ENCODE measurements at regions not wholly inside any gene's neighbourhood (a gene's known extent, or its start where the extent isn't known, plus 50 kb on each side); places are given as distances from the start of the nearest gene placed in this dataset.
"Not testable (repeated sequence)": the region's sequence is repeated elsewhere in the genome, so short reads cannot be mapped to it uniquely, and the experiment has no call there.

DNA sequence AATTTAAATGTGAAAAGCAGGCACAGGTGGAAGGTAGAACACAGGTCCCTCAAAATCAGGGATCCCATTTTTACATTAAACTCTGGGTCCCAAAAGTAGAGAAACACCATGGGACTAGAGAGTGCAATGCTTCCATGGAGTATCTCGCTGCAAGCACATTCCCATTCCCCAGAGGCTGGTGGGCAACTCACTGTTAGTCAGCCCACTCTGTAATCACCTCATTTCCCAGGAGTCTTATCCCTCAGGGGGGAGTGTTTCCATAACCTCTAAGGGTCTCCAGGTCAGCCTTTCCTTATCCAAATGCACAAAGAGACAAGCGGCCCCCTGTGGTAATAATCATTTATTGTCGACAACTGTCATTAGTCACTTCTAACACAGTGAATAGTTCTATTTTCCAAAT lies 490.1 kb upstream of the LRRC7 start:
- no peak for DNase-seq (ENCODE audit: low spot score)

DNA sequence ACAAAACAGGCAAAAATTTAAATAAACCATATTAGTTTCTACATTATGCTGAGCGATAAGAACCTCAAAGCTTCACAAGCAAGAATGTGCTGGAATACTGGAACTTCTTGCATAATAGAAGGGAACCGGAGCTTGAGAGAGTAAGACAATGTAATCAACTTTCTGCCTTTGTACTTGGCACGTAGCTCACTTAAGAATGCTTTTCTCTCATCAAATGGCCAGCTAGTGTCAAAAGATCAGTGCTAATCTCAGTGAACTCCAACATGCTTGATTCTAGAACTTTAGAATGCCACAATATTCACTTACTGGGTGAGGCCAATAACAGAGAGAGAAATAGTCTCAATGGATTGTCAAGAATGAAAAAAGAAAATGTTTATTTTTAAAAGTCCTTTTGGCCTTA lies 486.1 kb upstream of the LRRC7 start:
- DNase-seq (ENCODE audit: low spot score) = no peak

DNA sequence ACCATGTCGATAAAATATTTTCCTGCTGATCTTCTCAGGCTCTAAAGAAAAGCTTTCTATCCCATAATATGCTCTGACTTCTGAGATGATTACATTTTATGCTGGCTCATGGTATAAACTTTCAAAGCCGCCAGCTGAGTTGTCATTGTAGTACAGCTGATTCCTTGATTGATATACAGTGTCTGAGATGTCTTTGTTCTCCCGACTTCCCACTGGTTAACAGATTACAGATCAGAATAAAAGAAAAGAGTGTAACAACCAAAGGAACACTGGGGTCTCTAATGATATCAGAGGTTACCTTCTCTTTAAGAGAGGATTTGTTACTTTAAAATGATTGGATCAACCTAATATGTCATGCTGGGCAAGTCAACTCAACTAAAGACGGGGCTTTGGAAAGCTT lies 485.4 kb upstream of the LRRC7 start:
- DNase-seq (ENCODE audit: low spot score) = no peak

DNA sequence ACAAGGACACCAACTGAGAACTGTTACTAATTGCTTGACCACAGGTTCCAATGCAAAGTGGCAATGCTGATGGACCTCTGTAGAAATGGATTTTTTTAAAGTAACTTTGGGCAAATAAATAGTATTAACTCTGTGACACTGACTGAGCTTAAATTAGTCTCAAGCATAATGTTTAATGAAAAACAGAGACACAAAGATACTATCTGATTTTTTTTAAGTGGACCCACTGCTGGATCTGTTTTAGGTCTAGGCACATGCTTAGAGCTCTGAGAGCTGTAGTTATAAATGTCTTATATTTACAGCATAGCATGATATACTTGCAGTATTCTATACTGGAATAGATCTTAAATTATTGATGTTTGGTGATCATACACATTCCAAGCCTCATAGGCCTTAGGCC lies 481.6 kb upstream of the LRRC7 start:
- DNase-seq (ENCODE audit: low spot score) = no peak

DNA sequence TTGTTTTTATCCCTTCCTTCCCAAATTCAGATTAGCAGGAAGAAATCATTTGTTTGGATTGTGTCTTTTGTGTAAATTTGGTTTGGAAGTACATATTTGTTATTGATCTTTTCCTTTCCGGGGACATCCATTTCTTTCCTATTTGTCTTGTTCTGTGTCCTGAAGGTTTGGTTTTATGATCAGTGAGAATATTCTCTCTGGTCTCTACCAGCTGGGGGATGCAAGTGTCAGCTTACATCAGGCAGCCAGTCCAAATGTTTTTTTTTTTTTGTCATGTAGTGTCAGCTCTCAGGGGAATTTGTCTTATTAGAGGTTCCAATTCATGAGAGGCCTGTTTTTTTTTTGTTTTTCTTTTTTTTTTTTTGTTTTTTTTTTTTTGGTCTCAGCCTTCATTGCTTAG lies 479.2 kb upstream of the LRRC7 start:
- DNase-seq (ENCODE audit: low spot score) = no peak

DNA sequence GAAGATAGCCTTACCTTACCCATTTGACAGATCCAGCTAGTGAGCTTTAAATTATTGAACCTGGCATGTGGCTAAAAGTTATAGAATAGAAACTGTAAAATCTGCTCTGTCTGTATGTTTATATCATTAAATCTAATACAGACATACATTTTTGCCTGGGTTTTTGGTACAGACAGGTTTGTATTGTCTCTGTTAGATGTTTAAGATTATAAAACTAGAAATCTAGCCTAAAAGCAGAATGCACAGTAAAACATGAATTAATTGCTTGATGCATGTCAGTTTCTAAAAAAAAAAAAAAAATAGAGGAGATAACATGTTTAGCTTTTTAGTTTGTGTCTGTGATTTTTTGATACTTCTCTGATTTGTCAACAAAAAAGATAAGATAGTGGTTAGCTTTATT lies 477.6 kb upstream of the LRRC7 start:
- DNase-seq (ENCODE audit: low spot score) = no peak

DNA sequence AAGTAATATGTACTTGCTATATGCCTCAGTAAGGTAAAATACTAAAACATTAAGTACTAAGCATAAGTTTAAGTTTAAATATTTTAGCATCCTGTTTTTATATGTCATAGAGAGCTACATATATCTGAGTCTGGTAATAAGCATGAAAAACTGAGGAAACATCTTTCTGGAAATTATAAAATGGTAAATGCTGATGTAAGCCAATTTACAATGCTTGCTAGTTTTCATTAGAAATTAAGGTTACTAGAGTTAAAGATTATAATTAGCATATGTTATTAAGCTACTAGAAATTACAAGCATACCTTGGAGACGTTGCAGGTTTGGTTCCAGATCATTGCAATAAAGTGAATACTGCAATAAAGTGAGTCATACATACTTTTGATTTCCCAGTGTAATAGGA lies 477.0 kb upstream of the LRRC7 start:
- no peak for DNase-seq (ENCODE audit: low spot score)

DNA sequence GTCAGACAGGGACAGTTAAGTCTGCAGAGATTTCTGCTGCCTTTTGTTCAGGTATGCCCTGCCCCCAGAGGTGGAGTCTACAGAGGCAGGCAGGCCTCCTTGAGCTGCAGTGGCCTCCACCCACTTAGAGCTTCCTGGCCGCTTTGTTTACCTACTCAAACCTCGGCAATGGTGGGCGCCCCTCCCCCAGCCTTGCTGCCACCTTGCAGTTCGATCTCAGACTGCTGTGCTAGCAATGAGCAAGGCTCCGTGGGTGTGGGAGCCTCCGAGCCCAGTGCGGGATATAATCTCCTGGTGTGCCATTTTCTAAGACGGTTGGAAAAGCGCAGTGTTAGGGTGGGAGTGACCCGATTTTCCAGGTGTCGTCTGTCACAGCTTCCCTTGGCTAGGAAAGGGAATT lies 465.7 kb upstream of the LRRC7 start:
- not testable (repeated sequence) for DNase-seq (ENCODE audit: low spot score)

DNA sequence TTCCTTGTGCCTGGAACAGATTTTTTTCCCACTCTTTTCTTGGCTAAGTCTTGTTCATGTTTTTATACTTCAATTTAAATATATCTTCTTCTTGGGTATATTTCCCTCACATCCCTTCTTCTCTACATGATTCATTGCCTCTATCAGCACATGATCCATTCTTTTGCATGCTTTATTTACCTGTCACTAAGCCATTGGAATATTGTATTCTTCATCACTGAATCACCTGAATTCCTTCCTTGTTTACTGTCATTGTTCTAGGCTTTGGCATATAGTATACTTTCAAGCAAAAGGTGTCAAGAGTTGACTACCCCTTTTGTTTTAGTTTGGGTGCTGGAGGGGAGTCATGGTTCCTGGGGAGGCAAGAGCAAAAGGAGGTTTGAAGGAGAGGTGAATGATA lies 464.5 kb upstream of the LRRC7 start:
- no peak for DNase-seq (ENCODE audit: low spot score)

DNA sequence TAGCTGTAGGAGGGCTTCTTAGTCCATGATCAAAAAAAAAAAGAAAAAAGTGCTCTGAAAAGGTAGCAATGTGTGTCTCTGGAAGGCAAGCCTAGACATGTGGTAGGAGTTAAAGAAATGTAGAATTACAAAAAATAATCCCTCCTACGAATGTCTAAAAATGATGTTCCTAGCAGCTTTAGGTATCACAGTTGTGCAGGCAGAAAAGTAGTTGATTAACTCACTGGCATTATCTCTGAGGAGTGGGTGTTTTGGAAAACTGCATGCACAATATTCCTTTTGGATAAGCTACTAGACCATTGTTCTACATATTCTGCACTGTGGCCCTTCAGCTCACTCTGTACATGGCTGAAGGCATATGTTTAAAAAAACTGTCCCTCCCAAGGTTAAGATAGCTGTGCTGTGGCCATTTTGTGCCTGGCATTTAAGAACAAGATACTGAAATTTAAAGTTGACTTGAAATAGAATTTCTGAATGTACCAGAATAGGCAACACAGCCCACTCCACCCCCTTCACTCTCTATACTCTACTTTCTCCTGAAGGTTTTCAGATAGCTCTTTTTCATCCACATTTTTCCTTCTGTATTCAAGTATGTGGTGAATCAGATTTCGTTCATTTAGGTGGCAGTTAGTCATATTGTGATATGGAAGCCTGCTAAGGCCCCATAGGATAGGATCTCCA lies 463.9 kb upstream of the LRRC7 start:
- DNase-seq (ENCODE audit: low spot score) = no peak

DNA sequence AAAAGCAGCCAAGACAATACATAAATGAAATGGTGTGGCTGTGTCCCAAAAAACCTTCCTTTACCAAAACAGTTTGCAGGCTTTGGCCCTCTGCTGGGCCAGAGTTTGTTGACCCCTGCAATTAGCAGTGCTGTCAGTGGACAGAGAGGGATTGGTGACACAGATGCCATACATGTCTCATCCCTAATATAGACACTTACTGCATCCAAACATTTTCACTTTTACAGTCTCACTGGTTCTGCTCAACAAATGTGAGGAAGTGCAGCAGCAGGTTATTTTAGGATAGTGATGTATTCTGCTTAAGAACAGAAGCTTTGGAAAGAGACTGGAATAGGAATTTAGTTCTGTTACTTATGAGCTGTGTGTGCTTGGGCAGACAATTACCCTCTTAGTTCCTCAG lies 462.8 kb upstream of the LRRC7 start:
- no peak for DNase-seq (ENCODE audit: low spot score)

DNA sequence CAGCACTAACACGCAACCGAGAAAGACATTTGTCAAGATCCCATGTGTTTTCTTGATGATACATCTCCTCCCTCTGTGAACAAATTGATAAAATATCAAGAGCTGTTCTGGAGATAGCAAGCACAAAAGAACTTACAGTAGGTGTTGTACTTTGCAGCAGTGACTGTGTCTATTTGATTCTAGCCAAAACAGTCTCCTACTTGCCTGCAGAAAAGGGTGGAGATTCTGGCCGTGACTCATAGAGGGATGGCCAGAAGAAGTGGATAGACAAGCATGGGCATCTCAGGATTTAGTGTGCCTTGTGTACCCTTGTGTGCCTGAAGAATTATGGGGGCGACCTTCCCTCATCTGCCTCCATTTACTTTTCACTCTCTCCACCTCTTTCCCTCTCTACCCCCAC lies 458.4 kb upstream of the LRRC7 start:
- no peak for DNase-seq (ENCODE audit: low spot score)

DNA sequence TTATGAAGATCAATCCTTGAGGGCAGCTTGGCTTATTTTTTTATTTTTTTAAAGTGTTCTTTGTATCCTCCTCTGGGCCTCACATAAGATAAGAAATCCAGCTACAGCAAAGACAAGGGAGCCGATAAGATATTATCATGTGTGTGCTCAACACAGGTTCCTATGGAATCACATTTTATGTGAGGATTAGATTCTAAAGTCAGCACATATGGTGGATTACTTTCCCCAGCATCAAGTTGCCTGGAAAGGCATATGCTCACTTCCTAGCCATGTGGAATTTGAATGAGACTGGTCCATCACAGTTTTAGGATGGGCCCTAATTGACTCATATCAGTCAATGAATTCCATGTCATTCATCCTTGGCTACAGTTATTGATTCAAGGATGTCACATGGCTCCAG lies 456.9 kb upstream of the LRRC7 start:
- DNase-seq (ENCODE audit: low spot score) = no peak

DNA sequence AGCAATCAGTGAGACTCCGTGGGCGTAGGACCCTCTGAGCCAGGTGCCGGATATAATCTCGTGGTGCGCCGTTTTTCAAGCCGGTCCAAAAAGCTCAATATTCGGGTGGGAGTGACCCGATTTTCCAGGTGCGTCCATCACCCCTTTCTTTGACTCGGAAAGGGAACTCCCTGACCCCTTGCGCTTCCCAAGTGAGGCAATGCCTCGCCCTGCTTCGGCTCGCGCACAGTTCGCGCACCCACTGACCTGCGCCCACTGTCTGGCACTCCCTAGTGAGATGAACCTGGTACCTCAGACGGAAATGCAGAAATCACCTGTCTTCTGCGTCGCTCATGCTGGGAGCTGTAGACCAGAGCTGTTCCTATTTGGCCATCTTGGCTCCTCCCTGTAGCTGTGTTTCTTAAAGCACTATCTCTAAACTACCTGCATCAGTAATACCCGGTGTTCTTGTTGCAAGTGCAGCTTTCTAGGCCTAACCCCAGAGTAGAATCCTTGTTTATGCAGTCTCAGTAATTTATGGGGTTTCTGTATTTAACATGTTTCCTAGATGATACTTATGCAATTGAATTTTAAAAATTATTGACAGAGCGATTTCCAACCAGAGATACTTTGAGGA lies 447.5 kb upstream of the LRRC7 start:
- not testable (repeated sequence) for DNase-seq (ENCODE audit: low spot score)

DNA sequence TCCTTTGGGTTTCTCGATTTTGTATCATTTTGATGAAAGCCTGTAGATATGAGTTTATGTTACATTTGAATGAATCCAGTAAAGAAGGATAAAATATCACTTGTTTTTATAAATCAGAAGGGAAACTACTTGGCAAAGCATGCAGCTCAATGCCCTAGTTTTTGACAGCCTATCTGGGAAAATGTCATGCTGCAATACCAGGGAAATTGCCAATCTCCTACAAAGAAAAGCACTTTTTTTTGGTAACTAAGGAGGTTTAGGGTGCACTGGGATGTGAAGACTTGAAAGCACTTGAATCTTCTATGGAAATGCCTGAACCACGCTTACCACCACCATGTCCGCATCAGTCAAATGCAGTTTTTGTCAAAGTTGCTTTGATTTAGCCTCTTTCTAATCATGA lies 446.9 kb upstream of the LRRC7 start:
- no peak for DNase-seq (ENCODE audit: low spot score)

DNA sequence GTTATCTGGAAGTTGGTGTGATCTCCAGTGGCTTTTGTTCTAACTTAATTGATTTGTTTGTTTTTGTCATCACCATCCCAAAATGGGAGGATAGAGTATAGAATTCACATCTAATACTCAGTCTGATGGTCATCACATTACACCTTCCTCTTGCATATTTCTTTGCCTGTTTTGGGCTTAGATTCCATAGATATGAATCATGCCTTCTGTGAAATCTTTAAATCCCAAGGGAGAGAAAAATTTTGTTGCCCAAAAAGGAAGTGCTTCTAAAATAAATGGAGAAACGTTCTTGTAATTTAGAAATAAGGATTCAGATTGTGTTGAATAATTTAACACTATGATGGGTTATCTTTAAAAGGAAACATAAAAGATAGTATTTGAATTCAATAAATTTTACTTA lies 446.0 kb upstream of the LRRC7 start:
- DNase-seq (ENCODE audit: low spot score) = no peak

DNA sequence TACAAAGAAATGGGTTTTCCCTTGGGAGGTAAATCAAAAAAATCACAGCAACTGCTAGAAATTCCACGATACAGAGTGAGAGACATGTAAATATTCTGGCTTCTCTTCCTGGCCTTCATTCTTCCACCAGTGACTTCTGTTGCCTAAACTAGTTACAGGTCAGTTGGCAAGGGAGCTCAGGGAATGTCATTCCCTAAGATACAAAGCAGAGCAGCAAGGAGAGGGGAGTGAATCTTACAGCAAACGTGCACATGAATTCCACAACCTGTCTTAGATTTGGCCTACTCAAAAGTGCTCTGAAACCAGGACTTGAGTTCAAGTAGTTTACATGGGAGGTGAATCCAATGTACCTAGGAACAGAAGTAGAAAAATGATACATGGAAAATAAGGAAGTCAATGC lies 445.3 kb upstream of the LRRC7 start:
- DNase-seq (ENCODE audit: low spot score) = no peak

DNA sequence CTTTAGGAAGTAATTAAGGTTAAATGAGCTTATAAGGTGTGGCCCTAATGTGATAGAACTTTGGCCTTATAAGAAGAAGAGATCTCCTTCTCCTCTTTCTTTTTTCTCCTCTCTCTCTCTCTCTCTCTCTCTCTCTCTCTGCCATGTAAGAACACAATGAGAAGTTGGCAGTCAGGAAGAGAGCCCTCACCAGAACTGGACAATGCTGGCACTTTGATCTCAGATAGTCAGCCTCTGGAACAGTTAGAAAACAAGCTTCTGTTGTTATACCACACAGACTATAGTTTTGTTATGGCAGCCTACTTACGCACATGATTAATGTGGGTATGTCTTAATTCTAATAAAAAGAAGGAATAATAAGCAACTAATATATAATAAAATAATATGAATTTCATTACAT lies 444.2 kb upstream of the LRRC7 start:
- no peak for DNase-seq (ENCODE audit: low spot score)

DNA sequence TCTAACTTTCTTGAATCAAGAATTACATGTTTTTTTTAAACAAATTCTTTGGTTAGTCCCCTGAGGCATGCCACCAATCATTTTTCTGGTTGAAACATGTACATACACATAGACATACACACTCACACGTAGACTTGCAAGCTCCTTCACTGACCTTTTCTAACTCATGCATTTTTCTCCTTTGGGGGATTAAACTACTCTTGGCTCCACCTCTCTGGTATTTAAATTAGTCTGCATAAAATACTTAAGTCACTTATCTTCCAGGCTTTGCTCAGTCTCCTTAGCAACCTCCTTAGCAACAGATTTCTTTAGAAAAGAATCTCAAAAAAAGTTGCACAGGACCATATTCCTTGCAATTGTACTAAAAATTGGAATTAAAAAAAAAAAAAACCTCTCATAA lies 440.9 kb upstream of the LRRC7 start:
- DNase-seq (ENCODE audit: low spot score) = no peak

DNA sequence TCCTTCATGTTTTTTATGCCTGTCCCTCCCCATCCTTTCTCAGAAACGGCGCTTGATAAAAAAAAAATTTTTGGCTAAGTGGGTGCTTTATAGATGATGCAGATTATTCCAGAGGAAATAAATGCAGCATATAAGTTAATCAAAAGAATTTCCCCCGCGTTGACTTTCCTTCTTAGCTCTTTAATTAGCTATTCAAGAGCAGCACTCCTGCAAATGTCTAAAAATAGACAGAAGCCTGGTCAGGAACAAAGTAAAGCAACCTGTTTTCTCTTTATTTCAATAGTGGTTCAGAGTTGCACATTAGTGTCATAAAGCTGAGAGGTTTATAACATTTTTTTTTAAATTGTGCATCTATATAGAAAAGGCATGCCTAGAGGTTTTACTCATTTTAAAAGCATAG lies 439.5 kb upstream of the LRRC7 start:
- no peak for DNase-seq (ENCODE audit: low spot score)

DNA sequence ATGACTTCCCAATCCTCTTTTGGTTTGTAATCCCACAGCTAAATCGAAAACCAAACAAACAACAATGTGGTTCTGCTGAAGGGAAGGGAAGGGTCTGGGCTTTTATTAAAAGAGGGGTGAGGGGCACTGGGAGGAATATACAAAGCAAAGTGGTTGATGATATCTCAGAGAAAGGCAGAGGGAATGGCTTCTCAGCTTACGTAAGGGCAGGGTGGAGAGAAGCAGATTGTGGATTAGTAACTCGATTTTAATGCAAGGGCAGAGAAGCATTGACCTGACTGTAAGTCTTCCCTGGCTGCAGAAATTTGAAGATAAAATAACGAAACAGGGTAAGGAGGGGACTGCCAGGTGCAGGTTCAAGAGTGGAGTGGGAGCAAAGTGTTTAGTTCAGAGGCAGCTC lies 438.2 kb upstream of the LRRC7 start:
- no peak for DNase-seq (ENCODE audit: low spot score)

DNA sequence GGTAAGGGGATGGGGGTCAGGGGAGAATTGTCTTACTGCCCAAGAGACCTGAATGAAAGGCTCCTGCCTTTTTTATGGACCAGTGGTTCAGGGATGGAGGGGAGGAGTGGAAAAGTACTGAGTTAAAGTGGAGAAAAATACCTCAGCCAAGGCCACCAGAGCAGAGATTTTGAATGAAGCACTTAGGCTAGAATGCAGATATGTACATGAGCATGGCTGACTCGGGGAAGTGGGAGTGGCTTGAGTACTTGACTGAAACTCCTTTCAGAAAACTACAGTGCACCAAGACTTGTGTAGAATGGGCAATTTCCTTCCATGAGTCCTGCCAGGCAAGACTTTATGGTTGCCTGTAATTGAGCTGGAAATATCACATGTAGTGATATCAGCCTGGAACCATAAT lies 429.6 kb upstream of the LRRC7 start:
- DNase-seq (ENCODE audit: low spot score) = no peak

DNA sequence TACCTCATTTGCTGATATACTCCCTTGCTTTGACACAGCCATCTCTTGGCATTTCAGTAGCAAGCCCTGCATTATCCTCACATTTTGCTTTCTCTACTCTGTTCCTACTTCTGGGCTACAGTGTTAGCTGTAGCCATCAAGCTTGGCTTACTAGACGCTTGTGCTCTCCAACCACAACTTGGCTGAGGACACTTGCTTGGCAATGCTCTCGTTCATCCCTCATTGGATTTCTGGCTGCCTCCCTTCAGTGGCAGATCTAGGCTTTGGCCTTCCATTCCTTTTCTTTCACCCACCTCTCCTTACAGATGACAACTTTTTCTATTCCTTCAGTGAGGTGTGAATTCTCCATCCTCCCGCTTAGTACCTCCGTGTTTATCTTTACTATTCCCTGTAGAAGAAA lies 428.7 kb upstream of the LRRC7 start:
- no peak for DNase-seq (ENCODE audit: low spot score)

DNA sequence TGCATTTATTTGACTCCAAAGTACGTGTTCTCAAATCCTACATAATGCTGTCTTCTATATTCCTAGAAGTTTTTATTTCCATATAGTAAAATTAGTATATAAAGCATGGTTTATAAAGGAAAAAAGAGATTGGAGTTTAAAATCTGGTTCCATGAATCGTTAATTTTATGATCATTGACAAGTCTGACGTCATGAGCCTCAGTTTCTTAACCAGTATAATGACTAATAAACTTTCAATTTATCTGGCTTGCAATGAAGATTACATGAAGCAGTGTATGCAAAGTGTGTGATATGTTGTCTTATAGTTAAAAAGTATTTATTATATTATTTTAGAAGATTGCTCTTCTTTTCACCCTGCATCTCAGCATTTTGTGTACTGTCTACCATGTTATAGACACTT lies 421.4 kb upstream of the LRRC7 start:
- DNase-seq (ENCODE audit: low spot score) = no peak
